SKM-1 (cell line): ENCODE measurements at regions not wholly inside any gene's neighbourhood (a gene's known extent, or its start where the extent isn't known, plus 50 kb on each side); places are given as distances from the start of the nearest gene placed in this dataset.
"Not testable (repeated sequence)": the region's sequence is repeated elsewhere in the genome, so short reads cannot be mapped to it uniquely, and the experiment has no call there.

Experiments
- DNase-seq: peaks from one replicate; lab custom pipeline; 2025; ENCODE audit not compliant: unreplicated experiment; lab: John Stamatoyannopoulos, UW

- DNase-seq: no peak
These were observed 281.2 kb upstream of the DEFB112 start for GRCh38 chr6:50330963-50331362.

GRCh38 chr6:50333696-50334095 lies 284.0 kb upstream of the DEFB112 start:
- DNase-seq: no peak

GRCh38 chr6:50337532-50338122 lies 287.9 kb upstream of the DEFB112 start:
- no peak for DNase-seq

GRCh38 chr6:50353603-50354002 lies 303.9 kb upstream of the DEFB112 start:
- DNase-seq: no peak

GRCh38 chr6:50358113-50358512 lies 308.4 kb upstream of the DEFB112 start:
- DNase-seq: no peak

GRCh38 chr6:50361641-50362331 lies 312.1 kb upstream of the DEFB112 start:
- no peak for DNase-seq

- DNase-seq: no peak
These were observed 313.0 kb upstream of the DEFB112 start for GRCh38 chr6:50362706-50363105.

GRCh38 chr6:50369996-50370395 lies 320.3 kb upstream of the DEFB112 start:
- no peak for DNase-seq

- DNase-seq: no peak
These were observed 330.8 kb upstream of the DEFB112 start for GRCh38 chr6:50380406-50381098.

- DNase-seq: no peak
These were observed 331.3 kb upstream of the DEFB112 start for GRCh38 chr6:50381099-50381415.

GRCh38 chr6:50390416-50390815 lies 322.9 kb upstream of the TFAP2D start:
- no peak for DNase-seq

- DNase-seq: not testable (repeated sequence)
These were observed 319.2 kb upstream of the TFAP2D start for GRCh38 chr6:50394139-50394538.

- DNase-seq: no peak
These were observed 308.7 kb upstream of the TFAP2D start for GRCh38 chr6:50404643-50405042.

- DNase-seq: no peak
These were observed 302.7 kb upstream of the TFAP2D start for GRCh38 chr6:50410579-50410978.

- DNase-seq: not testable (repeated sequence)
These were observed 292.3 kb upstream of the TFAP2D start for GRCh38 chr6:50421041-50421440.

- DNase-seq: no peak
These were observed 286.1 kb upstream of the TFAP2D start for GRCh38 chr6:50427267-50427666.

GRCh38 chr6:50437901-50438300 lies 275.4 kb upstream of the TFAP2D start:
- no peak for DNase-seq

GRCh38 chr6:50442531-50443040 lies 270.7 kb upstream of the TFAP2D start:
- no peak for DNase-seq

- no peak for DNase-seq
These were observed 270.2 kb upstream of the TFAP2D start for GRCh38 chr6:50443144-50443543.

GRCh38 chr6:50449128-50449527 lies 264.2 kb upstream of the TFAP2D start:
- DNase-seq: no peak

GRCh38 chr6:50451826-50452400 lies 261.4 kb upstream of the TFAP2D start:
- no peak for DNase-seq

- no peak for DNase-seq
These were observed 258.3 kb upstream of the TFAP2D start for GRCh38 chr6:50455029-50455428.
